SK-N-SH (cell line): ENCODE measurements at regions not wholly inside any gene's neighbourhood (a gene's known extent, or its start where the extent isn't known, plus 50 kb on each side); places are given as distances from the start of the nearest gene placed in this dataset.

Source experiments
- CTCF ChIA-PET: fragments of 300-600, 350-600 bp; formaldehyde crosslinking; extraction: SDS; loops from one replicate; lab custom pipeline; 2021; lab: Yijun Ruan, JAX
- POLR2A ChIA-PET: fragments of 350-600 bp; sonication (Branson Sonifier 250); formaldehyde crosslinking; extraction: SDS; loops from one replicate; lab custom pipeline; 2020; ENCODE audit warnings: antibody characterized with exemption, inconsistent platforms; lab: Yijun Ruan, JAX
- DNase-seq: peaks from one replicate; pipeline ENCODE4 v3.0.0; 2012
- H2AFZ ChIP-seq: fragments of 200-600 bp; sonication (generic); 2 replicates; pipeline ENCODE4 v1.8.1; 2016; ENCODE audit warnings: antibody characterized with exemption, mild to moderate bottlenecking, low read depth
- H3F3A ChIP-seq: fragments of 200-600 bp; sonication (generic); replicated peaks from 2 replicates; pipeline ENCODE3; 2016; ENCODE audit warnings: antibody characterized with exemption, mild to moderate bottlenecking; ENCODE audit not compliant: insufficient read depth
- H3K27ac ChIP-seq, 2 experiments: fragments of 200-500 bp in 1 of 2; fragments of 200-600 bp in 1 of 2; sonication (Bioruptor generic) in 1 of 2; sonication (generic), shearing (Covaris generic) in 1 of 2; 2 replicates each; pipeline versions ENCODE4 v1.5.1 to v1.6.1; 2014 to 2016; ENCODE audit warnings: low read depth in 2 of 2, inconsistent platforms in 1 of 2, low read length in 1 of 2, mild to moderate bottlenecking in 1 of 2, mixed read lengths in 1 of 2
- H3K27me3 ChIP-seq: fragments of 200-600 bp; sonication (generic), shearing (Covaris generic); 2 replicates; pipeline ENCODE4 v1.6.1; 2016; ENCODE audit warnings: mixed run types; ENCODE audit not compliant: insufficient read depth
- H3K36me3 ChIP-seq, 2 experiments: fragments of 200-500 bp in 1 of 2; fragments of 200-600 bp in 1 of 2; sonication (Bioruptor generic) in 1 of 2; sonication (generic) in 1 of 2; replicated peaks in 1 of 2; 2 replicates each; pipeline versions ENCODE3 to v1.5.1; 2014 to 2016; ENCODE audit warnings: low read length in 1 of 2, mild to moderate bottlenecking in 1 of 2; ENCODE audit not compliant: insufficient read depth in 2 of 2, control insufficient read depth in 1 of 2
- H3K4me1 ChIP-seq, 2 experiments: fragments of 200-500 bp in 1 of 2; fragments of 200-600 bp in 1 of 2; sonication (Bioruptor generic) in 1 of 2; sonication (generic), shearing (Covaris generic) in 1 of 2; 2 replicates each; pipeline versions ENCODE4 v1.5.1 to v1.6.1; 2014 to 2016; ENCODE audit warnings: low read depth in 1 of 2, low read length in 1 of 2, mixed run types in 1 of 2; ENCODE audit not compliant: insufficient read depth in 2 of 2, control insufficient read depth in 1 of 2
- H3K4me2 ChIP-seq: fragments of 200-600 bp; sonication (generic), shearing (Covaris generic); 2 replicates; pipeline ENCODE4 v1.6.1; 2017; ENCODE audit warnings: mixed run types
- H3K4me3 ChIP-seq, 2 experiments: fragments of 200-500 bp in 1 of 2; fragments of 200-600 bp in 1 of 2; sonication (Bioruptor generic) in 1 of 2; sonication (generic), shearing (Covaris generic) in 1 of 2; 2 replicates each; pipeline versions ENCODE4 v1.5.1 to v1.8.1; 2014 to 2016; ENCODE audit warnings: low read depth in 2 of 2, inconsistent platforms in 1 of 2, low read length in 1 of 2, mild to moderate bottlenecking in 1 of 2, mixed read lengths in 1 of 2, moderate library complexity in 1 of 2
- H3K79me2 ChIP-seq: fragments of 200-600 bp; sonication (generic); 2 replicates; pipeline ENCODE4 v1.8.1; 2017; ENCODE audit warnings: mild to moderate bottlenecking; ENCODE audit not compliant: insufficient read depth
- H3K9ac ChIP-seq: fragments of 200-600 bp; sonication (generic); 2 replicates; pipeline ENCODE4 v1.6.1; 2017; ENCODE audit warnings: mixed run types
- H3K9me2 ChIP-seq: fragments of 200-600 bp; sonication (generic); 2 replicates; pipeline ENCODE4 v1.6.1; 2017; ENCODE audit warnings: mixed run types
- H3K9me3 ChIP-seq: fragments of 200-600 bp; sonication (generic); 2 replicates; pipeline ENCODE4 v1.6.1; 2017; ENCODE audit warnings: mixed run types, mild to moderate bottlenecking, moderate library complexity
- H4K20me1 ChIP-seq: fragments of 200-600 bp; sonication (generic); 2 replicates; pipeline ENCODE4 v1.6.1; 2017; ENCODE audit warnings: mild to moderate bottlenecking, mixed run types; ENCODE audit not compliant: insufficient read depth
- CHD2 ChIP-seq: fragments of 150-350 bp; IDR thresholded peaks from 2 replicates; pipeline ENCODE4 v1.6.1; 2018; ENCODE audit warnings: low read length; ENCODE audit not compliant: partially characterized antibody
- ELF1 ChIP-seq: IDR thresholded peaks from 2 replicates; pipeline ENCODE4 v1.4.0; 2012
- FOXJ3 ChIP-seq: sonication (generic); formaldehyde crosslinking; IDR thresholded peaks from 2 replicates; pipeline ENCODE4 v1.5.1; 2020; ENCODE audit warnings: mild to moderate bottlenecking, missing genetic modification reagents
- FOXM1 ChIP-seq: IDR thresholded peaks from 2 replicates; pipeline ENCODE4 v1.4.0; 2012; ENCODE audit warnings: low read depth, mild to moderate bottlenecking
- GABPA ChIP-seq: IDR thresholded peaks from 2 replicates; pipeline ENCODE4 v1.4.0; 2012; ENCODE audit warnings: low read depth, mild to moderate bottlenecking
- JUND ChIP-seq: IDR thresholded peaks from 2 replicates; pipeline ENCODE4 v1.4.0; 2012
- NRF1 ChIP-seq: IDR thresholded peaks from 2 replicates; pipeline ENCODE4 v1.6.1; 2012; ENCODE audit warnings: low read depth, mild to moderate bottlenecking, low read length
- POLR2AphosphoS5 ChIP-seq: IDR thresholded peaks from 2 replicates; pipeline ENCODE4 v1.6.1; 2012; ENCODE audit warnings: low read depth, low read length
- RCOR1 ChIP-seq: fragments of 150-350 bp; IDR thresholded peaks from 2 replicates; pipeline ENCODE4 v1.6.1; 2017; ENCODE audit warnings: antibody characterized with exemption, low read length
- SMC3 ChIP-seq: IDR thresholded peaks from 2 replicates; pipeline ENCODE4 v1.6.1; 2012; ENCODE audit warnings: low read depth, low read length, improper control_type of control experiment
- TEAD4 ChIP-seq: IDR thresholded peaks from 2 replicates; pipeline ENCODE4 v1.4.0; 2012; ENCODE audit warnings: mild to moderate bottlenecking, borderline replicate concordance; ENCODE audit not compliant: insufficient read depth
- USF1 ChIP-seq: IDR thresholded peaks from 2 replicates; pipeline ENCODE4 v1.4.0; 2012; ENCODE audit warnings: low read depth, borderline replicate concordance
- ZBTB33 ChIP-seq: IDR thresholded peaks from 2 replicates; pipeline ENCODE4 v1.4.0; 2012; ENCODE audit warnings: low read depth, borderline replicate concordance
- WGBS: methylation state at CpG from one replicate; pipeline ENCODE4 v1.1.6; 2017; ENCODE audit warnings: low lambda C conversion rate; 5-methylcytosine and 5-hydroxymethylcytosine counted together

- Histone ChIP-seq H3K9me2 (no peaks in the 10 kb centered on the region), H3K79me2 (no peaks in the 10 kb centered on the region), H2AFZ (no peak overlapping the region), H3K4me1 (peaks cover 0 to 5% of the 10 kb centered on the region in 2 experiments; a peak in 1 of 4 replicates), H3K9ac (no peak overlapping the region), H3K27ac (no peak overlapping the region), H3K9me3 (no peaks in the 10 kb centered on the region), H3K36me3 (no peaks in the 10 kb centered on the region), H3K27me3 (no peaks in the 10 kb centered on the region; the same call in 1 of the 2 replicates), H4K20me1 (no peaks in the 10 kb centered on the region), H3K4me3 (no peak overlapping the region), H3F3A (no peaks in the 10 kb centered on the region), H3K4me2 (no peak overlapping the region)
- TF ChIP-seq USF1 = no peak
- TF ChIP-seq FOXM1 = no peak
- TF ChIP-seq GABPA = no peak
- no peak for TF ChIP-seq SMC3
- TF ChIP-seq ZBTB33 = no peak
- TF ChIP-seq CHD2 = no peak
- TF ChIP-seq FOXJ3 (CRISPR knock-in tag) = no peak
- no peak for TF ChIP-seq TEAD4
- TF ChIP-seq NRF1 = no peak
- TF ChIP-seq ELF1 = no peak
- no peak for TF ChIP-seq JUND
- no peak for DNase-seq
- 77% methylated on average over 1 of the region's 1 CpG for WGBS
- ChIA-PET POLR2A (no interaction called here), CTCF (interaction anchor here (1.4 kb wide), 2 partner anchors 10 to 11 kb away, joined by 3 read pairs; no protein-coding TSS in a partner anchor)
Observed at GRCh38 chr16:17998550-17998949, 338.0 kb downstream of the NPIPA8 start.

- Histone ChIP-seq H3K4me1 (no peaks in the 10 kb centered on the region; a peak in 1 of 4 replicates), H3K9ac (no peak overlapping the region), H3K9me2 (no peaks in the 10 kb centered on the region), H3K27ac (no peak overlapping the region), H3K27me3 (no peaks in the 10 kb centered on the region; the same call in 1 of the 2 replicates), H2AFZ (no peak overlapping the region), H3F3A (no peaks in the 10 kb centered on the region), H3K36me3 (no peaks in the 10 kb centered on the region), H4K20me1 (no peaks in the 10 kb centered on the region), H3K4me2 (no peak overlapping the region), H3K4me3 (no peak overlapping the region), H3K79me2 (no peaks in the 10 kb centered on the region), H3K9me3 (no peaks in the 10 kb centered on the region)
- POLR2A ChIA-PET = no interaction called here
- TF ChIP-seq RCOR1 (no peak), USF1 (no peak), POLR2AphosphoS5 (no peak)
- no peak for DNase-seq
- WGBS = 44% methylated on average over 5 of the region's 5 CpGs
- CTCF ChIA-PET = no interaction called here
Observed at GRCh38 chr16:17994027-17994426, 342.5 kb downstream of the NPIPA8 start.
